ENCODE measurements at regions not wholly inside any gene's neighbourhood (a gene's known extent, or its start where the extent isn't known, plus 50 kb on each side); places are given as distances from the start of the nearest gene placed in this dataset.

DNA sequence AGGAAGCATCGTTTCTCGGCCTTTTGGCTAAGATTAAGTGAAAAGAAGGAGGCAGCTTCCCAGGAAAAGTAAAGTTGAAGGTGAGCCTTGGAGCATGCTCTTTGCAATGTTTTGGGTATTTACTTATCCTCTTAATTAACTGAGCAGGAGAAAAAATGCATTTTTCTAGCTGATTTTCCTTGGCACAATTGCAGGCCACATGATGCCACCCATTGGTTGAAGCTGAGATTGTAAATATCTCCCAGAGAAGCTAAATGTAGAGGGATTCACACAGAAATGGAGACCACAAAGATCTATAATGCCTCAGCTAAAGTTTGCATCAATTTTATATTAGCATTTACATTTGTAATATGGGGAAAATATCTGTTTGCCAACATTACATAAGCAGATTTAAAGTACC lies 294.1 kb downstream of the KCNS3 start:
- no peak overlapping the region for H3K27ac Mint-ChIP-seq
- H3K4me1 Mint-ChIP-seq, result no peaks in the 10 kb centered on the region
- H3K9me3 Mint-ChIP-seq, result no peaks in the 10 kb centered on the region
- no peak overlapping the region for H3K4me3 Mint-ChIP-seq
- no peaks in the 10 kb centered on the region for H3K36me3 Mint-ChIP-seq
- ATAC-seq, result no peak
- H3K27me3 Mint-ChIP-seq, result peaks cover 23% of the 10 kb centered on the region

DNA sequence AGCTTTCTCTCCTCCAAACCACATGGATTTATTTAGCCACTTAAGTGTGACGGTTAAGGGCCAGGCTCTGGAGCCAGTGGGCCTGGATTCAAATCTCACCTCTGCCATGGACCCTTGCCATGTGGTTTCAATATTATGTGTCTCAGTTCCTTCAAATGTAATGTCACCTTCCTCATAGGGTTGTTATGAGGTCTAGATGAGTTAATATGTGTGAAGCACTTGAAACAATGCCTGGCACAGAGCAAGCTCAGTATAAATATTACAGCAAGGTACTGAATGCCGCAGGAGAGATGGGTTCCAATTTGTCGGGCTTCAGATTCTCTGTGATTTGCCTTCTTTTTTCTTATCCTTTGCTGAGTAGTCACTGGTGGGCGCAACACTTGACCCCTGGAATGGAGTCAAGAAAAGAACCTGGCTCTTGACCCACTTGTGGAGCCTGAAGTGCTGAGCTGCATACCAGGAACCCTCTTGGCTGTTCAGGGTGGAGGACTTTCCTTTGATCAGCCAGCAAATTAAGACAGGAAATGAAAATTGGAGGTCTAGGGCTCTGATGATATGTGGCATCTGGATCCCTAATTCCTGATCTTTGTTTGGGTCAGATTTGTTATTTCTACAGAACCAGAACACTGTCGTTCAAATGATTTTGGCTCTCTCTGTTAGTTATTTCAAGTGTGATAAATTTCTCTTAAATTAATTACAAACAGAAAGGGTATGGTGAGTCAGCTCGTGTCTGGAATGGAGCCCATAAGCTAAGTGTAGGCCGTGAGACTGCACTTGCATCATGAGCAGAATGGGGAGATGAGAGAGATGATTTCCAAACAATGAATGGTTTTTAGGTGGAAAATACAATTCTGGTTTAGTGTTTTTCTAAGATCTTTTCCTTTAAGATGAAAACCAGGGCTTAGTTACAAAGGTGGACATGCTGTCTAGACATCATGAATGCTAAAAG lies 293.0 kb downstream of the KCNS3 start:
- Mint-ChIP-seq H3K27me3 (peaks cover 32% of the 10 kb centered on the region), H3K9me3 (no peaks in the 10 kb centered on the region), H3K4me1 (no peaks in the 10 kb centered on the region), H3K27ac (no peak overlapping the region), H3K4me3 (no peak overlapping the region), H3K36me3 (no peaks in the 10 kb centered on the region)
- no peak for ATAC-seq

DNA sequence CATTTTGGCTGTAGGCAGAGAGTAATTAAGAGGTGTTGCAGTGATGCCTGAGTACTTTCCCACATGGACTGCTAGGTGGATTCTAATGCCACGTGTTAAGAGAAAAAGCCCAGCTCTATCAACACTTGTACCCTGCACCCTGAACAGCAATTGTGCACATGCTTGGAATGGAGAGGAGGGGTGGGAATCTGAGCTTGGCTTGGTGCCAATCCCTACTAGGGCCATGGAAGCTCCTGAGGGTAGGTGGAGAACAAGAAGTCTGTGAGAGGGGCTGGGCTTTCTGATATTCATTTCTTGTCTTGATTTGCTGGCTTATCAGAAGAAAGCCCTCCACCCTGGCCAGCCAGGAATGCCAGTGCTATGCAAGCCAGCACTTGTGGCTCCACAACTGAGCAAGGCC lies 292.2 kb downstream of the KCNS3 start:
- H3K27ac Mint-ChIP-seq, result no peak overlapping the region
- no peak overlapping the region for H3K4me3 Mint-ChIP-seq
- ATAC-seq, result no peak
- no peaks in the 10 kb centered on the region for H3K4me1 Mint-ChIP-seq
- H3K36me3 Mint-ChIP-seq, result no peaks in the 10 kb centered on the region
- no peaks in the 10 kb centered on the region for H3K9me3 Mint-ChIP-seq
- H3K27me3 Mint-ChIP-seq, result peaks cover 40% of the 10 kb centered on the region

DNA sequence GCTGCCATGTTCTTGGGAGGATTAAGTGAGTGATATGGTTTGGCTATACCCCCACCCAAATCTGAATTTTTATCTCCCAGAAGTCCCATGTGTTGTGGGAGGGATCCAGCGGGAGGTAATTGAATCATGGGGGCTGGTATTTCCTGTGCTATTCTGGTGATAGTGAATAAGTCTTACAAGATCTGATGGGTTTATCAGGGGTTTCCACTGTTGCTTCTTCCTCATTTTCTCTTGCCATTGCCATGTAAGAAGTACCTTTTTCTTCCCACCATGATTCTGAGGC lies 291.4 kb downstream of the KCNS3 start:
- Mint-ChIP-seq H3K9me3 (no peaks in the 10 kb centered on the region), H3K36me3 (no peaks in the 10 kb centered on the region), H3K27me3 (peaks cover 48% of the 10 kb centered on the region), H3K4me1 (no peaks in the 10 kb centered on the region), H3K27ac (no peak overlapping the region), H3K4me3 (no peak overlapping the region)
- ATAC-seq, result no peak

GRCh38 chr2:18169121-18169892 lies 290.8 kb downstream of the KCNS3 start:
- Mint-ChIP-seq H3K27me3 (peaks cover 53% of the 10 kb centered on the region), H3K27ac (no peak overlapping the region), H3K36me3 (no peaks in the 10 kb centered on the region), H3K4me3 (no peak overlapping the region), H3K4me1 (no peaks in the 10 kb centered on the region), H3K9me3 (no peaks in the 10 kb centered on the region)
- no peak for ATAC-seq

GRCh38 chr2:18167871-18168270 lies 289.4 kb downstream of the KCNS3 start:
- Mint-ChIP-seq H3K36me3 (no peaks in the 10 kb centered on the region), H3K27ac (no peak overlapping the region), H3K4me1 (no peaks in the 10 kb centered on the region), H3K9me3 (no peaks in the 10 kb centered on the region), H3K4me3 (no peak overlapping the region), H3K27me3 (peaks cover 48% of the 10 kb centered on the region)
- no peak for ATAC-seq

DNA sequence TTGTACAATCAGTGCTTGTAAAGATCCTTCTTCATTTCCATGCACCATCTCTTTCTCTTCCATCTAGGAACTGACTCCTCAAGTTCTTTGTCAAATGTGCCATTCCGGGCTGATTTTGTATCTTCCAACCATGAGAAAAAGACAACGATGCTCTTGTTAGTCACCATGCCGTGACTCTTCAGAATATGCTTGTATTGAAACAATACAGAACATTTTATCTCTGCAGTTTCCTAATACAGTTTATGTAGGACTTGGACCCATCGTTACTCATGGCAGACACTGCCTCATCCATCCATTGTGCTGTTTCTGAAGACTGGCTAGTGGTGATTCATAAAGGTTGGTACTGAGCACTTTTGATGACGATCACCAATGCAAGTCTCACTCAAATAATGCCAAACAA lies 283.2 kb downstream of the KCNS3 start:
- no peaks in the 10 kb centered on the region for H3K36me3 Mint-ChIP-seq
- peaks cover 27% of the 10 kb centered on the region for H3K27me3 Mint-ChIP-seq

DNA sequence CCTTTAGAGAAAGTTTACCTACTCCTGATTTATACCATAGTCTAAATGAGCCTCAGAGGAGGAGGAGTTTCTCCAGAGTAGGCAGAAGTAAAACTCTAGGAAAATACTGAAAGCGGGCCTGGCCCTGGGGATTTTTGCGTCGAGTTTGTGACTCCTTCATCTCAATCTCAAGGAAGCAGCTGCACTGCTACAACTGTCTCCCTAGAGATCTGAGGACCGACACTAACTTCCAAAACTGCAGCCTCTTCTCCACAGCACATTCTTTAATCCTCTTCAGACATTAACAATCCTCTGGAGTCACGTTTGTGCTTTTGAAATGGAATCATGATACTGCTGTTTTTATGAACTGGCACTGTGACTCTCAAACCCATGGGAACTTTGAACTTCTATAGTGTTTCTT lies 281.4 kb downstream of the KCNS3 start:
- Mint-ChIP-seq H3K9me3 (no peaks in the 10 kb centered on the region), H3K27ac (no peak overlapping the region), H3K4me1 (no peaks in the 10 kb centered on the region), H3K27me3 (peaks cover 10% of the 10 kb centered on the region), H3K4me3 (no peak overlapping the region), H3K36me3 (no peaks in the 10 kb centered on the region)
- ATAC-seq, result no peak

More for the DNA sequence above, 283.2 kb downstream of the KCNS3 start:
- H3K9me3 Mint-ChIP-seq, result no peaks in the 10 kb centered on the region
- H3K4me3 Mint-ChIP-seq, result no peak overlapping the region
- H3K27ac Mint-ChIP-seq, result no peak overlapping the region
- no peaks in the 10 kb centered on the region for H3K4me1 Mint-ChIP-seq
- ATAC-seq, result no peak

DNA sequence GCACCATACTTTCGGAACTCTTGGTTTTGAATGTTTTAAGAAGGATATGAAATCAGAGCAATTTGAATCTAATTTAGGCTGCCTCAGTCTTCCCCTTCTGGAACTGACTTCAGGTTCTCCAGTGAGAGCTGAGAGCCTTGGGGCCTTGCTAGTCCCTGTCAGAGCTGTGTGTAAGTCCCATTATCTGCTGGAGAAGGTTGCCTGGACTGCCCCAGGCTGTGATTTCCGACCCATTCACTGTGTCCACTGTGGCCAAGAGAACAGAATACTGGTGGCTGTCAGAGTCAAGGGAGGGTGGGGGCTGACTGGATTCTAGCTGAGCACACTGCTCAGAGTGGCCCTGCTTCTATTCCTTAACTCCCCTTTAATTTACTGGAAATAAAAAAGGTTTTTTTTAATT lies 278.0 kb downstream of the KCNS3 start:
- Mint-ChIP-seq H3K27me3 (no peaks in the 10 kb centered on the region), H3K4me3 (no peak overlapping the region), H3K36me3 (no peaks in the 10 kb centered on the region), H3K9me3 (no peaks in the 10 kb centered on the region), H3K27ac (no peak overlapping the region), H3K4me1 (no peaks in the 10 kb centered on the region)
- no peak for ATAC-seq

GRCh38 chr2:18156002-18156401 lies 277.5 kb downstream of the KCNS3 start:
- Mint-ChIP-seq H3K27ac (no peak overlapping the region), H3K36me3 (no peaks in the 10 kb centered on the region), H3K4me1 (no peaks in the 10 kb centered on the region), H3K9me3 (no peaks in the 10 kb centered on the region), H3K27me3 (no peaks in the 10 kb centered on the region), H3K4me3 (no peak overlapping the region)
- no peak for ATAC-seq

DNA sequence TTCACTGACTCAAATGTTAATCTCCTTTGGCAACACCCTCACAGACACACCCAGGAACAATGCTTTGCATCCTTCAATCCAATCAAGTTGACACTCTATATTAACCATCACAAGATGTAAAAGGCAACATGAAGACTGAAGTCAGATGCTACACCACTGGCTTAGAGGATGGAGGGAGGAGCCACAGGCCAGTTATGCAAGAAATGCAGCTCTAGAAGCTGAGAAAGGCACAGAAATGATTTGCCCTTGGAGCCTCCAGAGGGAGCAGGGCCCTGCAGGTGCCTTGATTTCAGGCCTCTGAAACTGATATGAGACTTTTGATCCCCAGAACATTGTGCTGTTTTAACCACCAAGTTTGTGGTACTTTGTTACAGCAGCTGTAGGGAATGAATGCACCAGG lies 276.3 kb downstream of the KCNS3 start:
- Mint-ChIP-seq H3K4me3 (no peak overlapping the region), H3K9me3 (no peaks in the 10 kb centered on the region), H3K36me3 (no peaks in the 10 kb centered on the region), H3K27ac (no peak overlapping the region), H3K27me3 (no peaks in the 10 kb centered on the region), H3K4me1 (no peaks in the 10 kb centered on the region)
- ATAC-seq, result no peak

DNA sequence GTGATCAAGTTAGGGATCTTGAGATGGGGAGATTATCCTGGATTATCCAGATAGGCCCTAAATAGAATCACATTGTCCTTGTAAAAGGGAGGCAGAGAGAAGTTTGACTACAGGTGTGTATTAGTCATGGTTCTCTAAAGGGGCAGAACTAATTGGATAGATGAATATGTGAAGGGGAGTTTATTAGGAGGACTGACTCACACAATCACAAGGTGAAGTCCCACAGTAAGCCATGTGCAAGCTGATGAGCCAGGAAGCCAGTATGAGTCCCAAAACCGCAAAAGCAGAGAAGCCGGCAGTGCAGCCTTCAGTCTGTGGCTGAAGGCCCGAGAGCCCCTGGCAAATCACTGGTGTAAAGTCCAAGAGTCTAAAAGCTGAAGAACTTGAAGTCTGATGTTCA lies 275.8 kb downstream of the KCNS3 start:
- ATAC-seq, result no peak
- Mint-ChIP-seq H3K36me3 (no peaks in the 10 kb centered on the region), H3K27ac (no peak overlapping the region), H3K4me3 (no peak overlapping the region), H3K27me3 (peaks cover under 1% of the 10 kb centered on the region), H3K4me1 (no peaks in the 10 kb centered on the region), H3K9me3 (no peaks in the 10 kb centered on the region)

GRCh38 chr2:18153741-18154140 lies 275.3 kb downstream of the KCNS3 start:
- Mint-ChIP-seq H3K4me1 (no peaks in the 10 kb centered on the region), H3K9me3 (no peaks in the 10 kb centered on the region), H3K36me3 (no peaks in the 10 kb centered on the region), H3K4me3 (no peak overlapping the region), H3K27me3 (peaks cover 5% of the 10 kb centered on the region), H3K27ac (no peak overlapping the region)
- no peak for ATAC-seq

- no peaks in the 10 kb centered on the region for H3K4me1 Mint-ChIP-seq
- ATAC-seq, result no peak
- peaks cover 21% of the 10 kb centered on the region for H3K27me3 Mint-ChIP-seq
- H3K9me3 Mint-ChIP-seq, result no peaks in the 10 kb centered on the region
- no peaks in the 10 kb centered on the region for H3K36me3 Mint-ChIP-seq
- H3K27ac Mint-ChIP-seq, result no peak overlapping the region
- H3K4me3 Mint-ChIP-seq, result no peak overlapping the region
These were observed 272.8 kb downstream of the KCNS3 start for GRCh38 chr2:18151237-18151636.

DNA sequence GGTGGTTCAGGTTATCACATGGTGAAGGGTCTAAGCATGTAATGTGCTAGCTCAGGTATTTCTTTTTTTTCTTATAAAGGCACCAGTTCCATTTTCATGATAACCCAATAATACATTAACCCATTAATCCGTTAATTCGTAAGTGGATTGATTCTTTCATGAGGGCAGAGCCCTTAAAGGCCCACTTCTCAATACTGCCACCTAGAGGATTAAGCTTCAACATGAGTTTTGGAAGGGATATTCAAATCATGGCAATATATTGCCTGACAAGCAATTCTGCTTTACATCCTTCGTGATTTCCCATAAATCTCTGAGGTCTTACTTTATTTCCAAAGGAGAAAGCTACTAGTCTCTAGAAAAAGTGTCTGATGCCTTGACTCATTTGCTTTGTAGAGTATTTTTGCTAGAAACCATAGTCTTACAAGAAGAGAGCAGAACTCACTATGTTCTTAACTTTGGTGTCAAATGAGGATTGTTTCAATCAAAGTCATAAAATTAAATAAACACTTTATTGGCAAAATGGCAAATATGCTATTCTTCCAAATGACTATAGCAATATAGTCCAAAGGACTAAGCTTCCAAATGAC lies 271.3 kb downstream of the KCNS3 start:
- Mint-ChIP-seq H3K27ac (no peak overlapping the region), H3K27me3 (peaks cover 28% of the 10 kb centered on the region), H3K9me3 (no peaks in the 10 kb centered on the region), H3K4me1 (no peaks in the 10 kb centered on the region), H3K36me3 (no peaks in the 10 kb centered on the region), H3K4me3 (no peak overlapping the region)
- no peak for ATAC-seq
